ENCODE measurements at regions not wholly inside any gene's neighbourhood (a gene's known extent, or its start where the extent isn't known, plus 50 kb on each side); places are given as distances from the start of the nearest gene placed in this dataset.
"Not testable (repeated sequence)": the region's sequence is repeated elsewhere in the genome, so short reads cannot be mapped to it uniquely, and the experiment has no call there.

DNA sequence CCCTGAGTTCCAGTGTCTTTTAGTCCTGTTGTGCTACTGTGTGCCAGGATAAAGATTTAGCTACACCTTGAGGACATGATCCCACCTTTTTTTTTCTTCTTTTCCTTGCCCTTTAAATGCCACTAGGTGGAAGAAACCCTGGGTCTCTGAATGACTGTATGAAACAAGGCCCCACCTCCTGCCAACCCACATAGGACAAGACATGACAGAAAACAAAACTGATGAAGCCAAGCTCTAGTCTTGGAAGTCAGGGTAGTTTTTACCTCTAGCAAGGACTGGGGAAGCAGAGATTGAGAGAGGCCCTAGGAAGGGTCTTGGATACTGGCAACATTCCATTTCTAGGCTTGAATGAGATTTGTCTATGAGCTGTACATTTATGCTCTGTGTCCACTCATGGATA is 410.7 kb downstream of the MIAT start:
- no peak for DNase-seq

DNA sequence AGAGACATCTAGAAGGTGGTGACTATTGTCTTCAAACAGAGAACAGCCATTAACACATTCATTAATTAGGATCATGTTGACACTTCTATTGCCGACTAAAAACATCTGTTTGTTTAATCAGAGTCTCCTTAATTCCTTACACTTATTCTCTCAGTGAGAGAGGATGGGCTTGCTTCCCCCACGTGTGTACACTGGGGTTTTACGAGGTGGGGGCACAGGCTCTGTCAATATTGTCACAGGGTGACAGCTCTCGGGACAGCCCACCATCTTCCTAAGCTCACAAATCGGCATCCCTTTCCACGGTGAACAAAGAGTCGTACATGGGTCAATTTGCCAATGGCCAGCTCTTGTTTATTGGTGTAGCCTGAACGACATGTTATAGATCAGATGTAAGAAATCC is 413.2 kb downstream of the MIAT start:
- no peak for DNase-seq

DNA sequence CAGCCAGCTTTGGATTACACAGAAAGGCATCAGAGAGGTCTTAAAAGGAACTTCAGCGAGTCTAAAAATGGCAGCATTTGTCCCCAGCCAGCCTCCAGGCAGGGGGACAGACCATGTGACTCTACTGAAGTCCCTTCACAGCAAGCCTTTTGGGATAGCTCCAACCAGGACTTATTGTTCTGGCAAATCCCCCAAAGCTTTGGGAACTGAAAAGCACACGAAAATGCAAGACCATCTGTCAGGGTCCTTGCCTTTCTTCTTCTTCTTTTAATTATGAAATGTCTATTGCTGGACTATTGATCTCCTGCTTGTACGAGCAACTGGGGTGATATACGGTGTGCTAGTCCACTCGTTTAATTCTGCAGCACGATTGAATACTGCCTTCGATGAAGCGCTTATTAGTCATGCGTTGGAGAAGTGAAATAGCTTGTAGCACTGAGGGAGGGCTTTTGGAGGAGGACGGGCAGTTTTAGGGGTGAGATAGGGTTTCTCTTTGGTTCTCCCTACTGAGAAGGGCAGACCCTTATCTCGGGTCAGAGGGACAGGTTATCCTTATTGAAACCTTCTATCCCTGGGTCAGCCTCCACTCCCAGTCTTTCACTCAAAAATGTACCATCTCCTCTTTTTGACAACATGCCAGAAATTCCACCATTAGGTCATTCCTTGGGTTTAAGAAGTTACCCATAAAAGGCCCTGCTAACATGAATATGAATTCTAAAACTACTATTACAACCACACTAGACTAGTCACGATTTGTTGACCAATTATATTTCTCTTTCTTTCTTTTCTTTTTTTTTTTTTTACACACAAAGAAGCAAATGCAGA is 416.4 kb downstream of the MIAT start:
- peak; percentile 80 for DNase-seq

DNA sequence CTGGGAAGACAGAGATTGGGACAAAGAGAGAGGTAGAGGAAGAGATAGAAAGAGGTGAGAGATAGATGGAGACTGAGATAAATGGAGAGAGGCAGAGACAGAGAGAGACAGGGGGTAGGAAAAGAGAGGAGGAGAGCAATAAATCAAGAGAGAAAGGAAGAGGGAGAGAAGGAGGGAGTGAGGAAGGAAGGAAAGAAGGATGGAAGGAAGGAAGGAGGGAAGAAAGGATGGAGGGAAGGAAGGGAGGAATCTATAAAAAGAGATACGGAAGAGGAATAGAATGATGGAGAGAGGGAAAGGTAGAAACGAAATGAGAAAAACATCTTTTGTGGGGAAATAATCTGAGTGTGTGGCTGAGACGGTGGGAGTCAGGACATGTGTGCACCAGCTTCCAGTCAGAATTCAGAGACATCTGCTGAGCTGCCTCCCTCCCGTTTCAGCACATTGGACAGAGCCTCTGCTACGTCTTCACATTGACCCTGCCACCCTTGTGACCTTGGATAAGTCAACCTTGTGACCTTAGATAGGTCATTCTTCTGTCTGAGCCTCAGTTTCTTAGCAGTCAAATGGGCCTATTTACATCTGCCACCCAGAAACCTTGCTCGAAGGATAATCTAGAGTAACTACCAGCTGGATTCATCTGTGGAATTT is 417.8 kb downstream of the MIAT start:
- DNase-seq = peak; percentile 40

DNA sequence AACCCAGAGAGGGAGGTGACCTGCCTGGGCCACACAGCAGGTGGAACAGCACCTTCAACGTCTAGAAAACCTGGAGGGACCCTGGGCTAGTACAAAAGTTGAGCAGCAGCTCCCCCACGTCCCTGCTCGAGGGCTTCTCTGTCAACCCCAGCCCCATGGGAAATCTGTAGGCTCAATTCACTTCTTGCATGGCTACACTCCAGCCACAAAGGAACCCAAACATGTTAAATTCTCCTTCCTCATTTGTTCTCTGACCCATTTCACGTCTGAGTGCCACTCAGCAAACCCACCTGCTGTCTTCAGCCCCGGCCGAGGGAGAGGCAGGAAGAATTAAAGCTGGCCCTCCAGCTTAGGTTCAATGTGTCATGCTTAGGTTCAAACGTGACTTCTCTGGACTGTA is 418.5 kb downstream of the MIAT start:
- no peak for DNase-seq

DNA sequence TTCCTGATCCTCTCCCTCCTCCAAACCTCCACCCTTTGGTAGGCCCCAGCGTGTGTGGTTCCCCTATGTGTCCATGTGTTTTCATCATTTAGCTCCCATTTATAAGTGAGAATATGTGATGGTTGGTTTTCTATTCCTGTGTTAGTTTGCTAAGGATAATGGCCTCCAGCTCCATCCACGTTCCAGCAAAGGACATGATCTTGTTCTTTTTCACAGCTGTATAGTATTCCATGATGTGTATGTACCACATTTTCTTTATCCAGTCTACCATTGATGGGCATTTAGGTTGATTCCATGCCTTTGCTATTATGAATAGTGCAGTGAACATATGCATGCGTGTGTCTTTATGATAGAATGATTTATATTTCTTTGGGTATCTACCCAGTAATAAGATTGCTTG is 420.7 kb downstream of the MIAT start:
- DNase-seq = not testable (repeated sequence)

DNA sequence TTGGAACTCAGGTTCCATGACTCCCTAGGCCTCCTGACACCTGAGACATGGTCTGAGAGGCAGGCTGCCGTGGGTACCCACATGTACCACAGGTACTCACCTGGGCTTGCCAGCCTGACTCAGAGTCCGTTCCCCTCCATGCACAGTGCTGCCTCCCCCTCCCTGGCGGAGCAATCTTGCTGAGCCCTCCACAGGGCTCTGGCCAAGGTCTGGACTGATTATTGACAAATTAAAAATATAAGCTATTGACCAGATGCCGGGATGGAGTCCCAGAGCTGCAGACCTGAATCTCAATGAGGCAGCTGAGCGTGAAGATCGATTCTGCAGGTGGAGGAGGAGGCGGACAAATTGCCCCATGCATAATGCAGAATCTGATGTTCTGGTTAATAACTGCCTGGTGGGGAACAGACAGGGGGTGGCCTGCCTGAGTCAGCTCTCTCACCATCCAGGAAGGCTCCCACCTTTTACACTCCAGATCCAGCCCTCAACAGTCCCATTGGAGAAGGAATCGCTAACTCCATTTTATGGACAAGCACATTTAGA is 422.7 kb downstream of the MIAT start:
- no peak for DNase-seq

DNA sequence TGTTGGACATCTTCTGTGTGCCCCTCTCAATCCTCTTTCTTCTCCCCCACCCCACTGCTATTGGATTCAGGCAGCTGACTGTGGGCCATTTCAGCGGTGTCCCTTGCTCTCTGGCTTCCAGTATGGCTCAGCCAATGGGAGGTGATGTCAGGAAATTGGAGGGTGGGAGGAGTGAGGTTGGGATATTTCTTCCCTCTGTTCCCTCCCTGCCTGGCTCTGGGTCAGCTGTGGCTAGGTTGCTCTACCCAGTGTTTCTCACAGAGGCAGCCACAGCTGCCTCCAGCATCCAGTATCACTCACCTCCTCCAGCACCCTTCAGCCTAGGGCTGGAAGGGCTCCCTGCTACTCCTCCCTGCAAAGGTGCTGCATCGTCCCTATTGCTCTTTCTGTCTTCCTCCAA is 423.5 kb downstream of the MIAT start:
- no peak for DNase-seq

DNA sequence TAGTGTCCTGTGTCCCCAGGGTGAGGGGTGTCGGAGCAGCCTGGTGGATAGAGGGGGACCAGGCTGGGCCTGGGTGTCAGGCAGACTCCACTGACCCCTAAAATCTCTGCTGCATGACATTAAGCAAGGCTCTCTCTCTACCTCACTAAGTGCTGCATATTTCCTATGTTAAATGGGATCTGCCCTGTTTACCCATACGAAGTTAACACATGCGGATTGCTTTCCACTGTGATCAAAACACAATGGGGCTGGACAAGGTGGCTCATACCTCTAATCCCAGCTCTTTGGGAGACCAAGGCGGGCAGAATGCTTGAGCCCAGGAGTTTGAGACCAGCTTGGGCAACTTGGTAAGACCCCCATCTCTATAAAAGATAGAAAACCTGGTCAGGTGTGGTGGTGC is 426.2 kb downstream of the MIAT start:
- no peak for DNase-seq

DNA sequence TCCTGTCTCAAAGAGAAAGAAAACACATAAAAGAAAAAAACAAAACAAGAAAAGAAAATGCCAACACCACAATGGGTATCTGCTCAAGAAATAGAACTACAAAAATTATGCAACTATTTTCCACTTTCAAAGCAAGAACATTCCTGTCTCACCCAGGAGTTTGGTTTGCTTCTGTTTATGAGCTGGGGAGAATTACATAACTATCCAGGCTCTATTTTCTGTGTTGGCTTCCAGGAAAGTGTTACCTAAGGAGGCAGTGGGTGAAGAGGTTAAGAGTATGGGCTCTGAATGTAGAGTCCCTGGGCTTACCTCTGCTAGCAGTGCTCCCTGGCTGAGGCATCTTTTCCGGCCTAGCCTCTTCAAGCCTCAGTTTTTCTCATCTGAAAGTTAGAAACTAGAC is 426.7 kb downstream of the MIAT start:
- DNase-seq = no peak

DNA sequence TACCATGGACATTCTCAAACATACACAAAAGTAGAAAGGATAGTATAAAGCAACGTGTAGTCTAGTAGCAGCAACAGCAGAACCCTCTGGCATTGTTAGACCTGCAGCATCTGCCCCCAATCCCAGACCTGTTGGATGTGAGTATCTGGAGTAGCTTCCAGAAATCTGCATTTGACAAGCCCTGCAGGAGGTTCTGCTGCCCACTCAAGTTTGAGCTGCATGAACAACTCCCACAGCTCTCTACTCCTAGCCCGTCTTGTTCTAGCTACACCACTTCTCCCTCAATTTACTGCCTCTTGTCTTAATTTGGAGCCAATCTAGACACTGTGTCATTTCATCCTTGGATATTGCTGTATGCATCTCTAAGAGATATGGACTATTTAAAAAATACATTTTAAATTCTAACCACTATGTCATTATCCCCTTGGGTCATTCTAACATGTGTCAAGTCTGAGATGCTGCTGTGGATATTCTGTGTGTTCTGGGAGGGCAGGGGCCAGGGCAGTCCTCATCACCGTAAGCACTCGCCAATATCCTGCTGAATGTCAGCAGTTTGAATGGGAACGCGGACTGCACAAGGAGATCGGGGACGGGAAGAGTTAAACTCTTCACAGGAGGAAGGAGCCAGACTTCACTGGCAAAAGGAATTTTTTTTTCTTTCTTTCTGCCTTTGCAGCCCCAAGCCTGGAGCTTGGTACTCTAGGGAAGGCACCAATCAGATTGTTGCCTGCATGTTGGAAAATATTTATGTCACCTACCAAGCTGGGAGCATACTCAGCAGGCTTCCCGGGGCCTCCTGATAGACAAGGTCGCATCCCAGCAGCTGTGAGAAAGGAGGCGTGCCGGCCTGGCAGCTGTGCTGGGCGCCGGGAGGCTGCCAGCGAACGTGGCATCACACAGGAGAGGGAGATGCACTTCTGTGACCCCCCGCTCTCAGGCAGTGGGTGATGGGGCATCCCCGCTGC is 429.0 kb downstream of the MIAT start:
- DNase-seq = peak; percentile 42

DNA sequence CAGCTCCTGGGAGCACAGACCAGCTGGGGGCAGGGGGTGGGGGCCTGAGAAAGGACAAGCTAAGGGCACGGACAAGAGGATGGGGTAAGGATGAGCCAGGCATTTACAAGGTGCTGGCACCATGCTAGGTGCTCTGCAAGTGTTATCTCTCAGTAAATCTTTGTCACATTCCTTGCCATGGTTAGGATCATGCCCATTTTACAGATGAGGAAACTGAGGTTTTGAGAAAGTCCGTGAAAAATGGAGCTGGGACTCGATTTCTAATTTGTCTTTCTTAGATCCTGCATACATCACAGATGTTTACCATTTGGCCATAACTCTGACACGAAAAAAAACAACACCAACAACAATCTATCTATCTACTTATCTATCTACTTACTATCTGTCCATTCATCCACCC is 429.7 kb downstream of the MIAT start:
- DNase-seq = no peak

DNA sequence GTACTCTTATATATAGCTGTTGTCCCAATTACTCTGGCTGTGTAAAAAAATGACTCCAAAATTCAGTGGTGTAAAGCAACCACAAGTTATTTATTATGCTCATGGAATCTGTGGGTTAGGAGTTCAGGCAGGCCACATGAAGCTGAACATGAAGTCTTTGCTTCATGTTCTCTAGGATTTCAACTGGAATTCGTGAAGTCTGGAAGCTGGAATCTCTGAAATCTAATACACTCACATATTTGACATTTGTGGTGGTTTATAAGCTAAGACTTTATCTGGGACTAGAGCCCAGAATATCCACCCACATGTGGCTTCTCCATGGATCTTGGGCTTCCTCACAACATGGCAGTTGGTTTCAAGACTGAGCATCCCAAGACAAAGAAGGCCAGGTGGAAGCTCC is 430.6 kb downstream of the MIAT start:
- DNase-seq = peak; percentile 93

DNA sequence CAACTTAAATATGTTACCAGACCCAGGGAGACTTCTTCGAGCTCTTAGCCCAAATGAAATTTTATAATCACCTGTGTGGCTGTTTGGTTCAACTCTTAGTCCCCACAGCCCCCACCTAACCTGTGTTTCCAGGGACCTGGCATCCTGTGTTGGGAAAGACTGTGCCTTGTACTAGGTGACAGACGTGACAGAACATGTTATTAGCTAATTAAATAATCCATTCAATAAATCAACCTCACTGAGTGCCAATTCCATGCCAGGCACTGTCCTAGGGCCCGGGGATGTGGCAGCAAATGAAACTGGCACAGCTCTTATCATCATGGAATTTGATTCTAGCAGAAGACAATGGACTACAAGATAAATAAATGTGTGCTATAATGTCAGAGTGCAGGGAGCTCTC is 431.9 kb downstream of the MIAT start:
- no peak for DNase-seq

DNA sequence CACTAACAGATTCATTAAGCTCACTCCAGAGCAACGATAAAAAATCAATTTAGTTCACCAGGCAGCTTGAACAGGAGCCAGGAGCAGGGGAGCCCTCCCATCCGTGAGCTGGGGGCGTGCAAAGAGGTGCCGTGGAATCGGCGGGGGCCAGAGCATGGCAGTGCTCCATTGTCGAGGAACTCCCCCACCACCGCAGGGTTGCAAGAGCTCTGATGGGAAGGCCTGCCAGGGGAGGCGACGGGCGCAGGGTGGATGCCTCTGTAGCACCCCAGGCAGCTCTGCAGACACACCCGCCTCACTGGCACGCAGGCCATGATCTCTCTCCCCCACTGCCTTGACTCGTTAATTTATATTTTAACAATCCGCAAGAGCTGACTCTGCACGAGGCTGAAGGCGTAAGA is 433.2 kb downstream of the MIAT start:
- no peak for DNase-seq

DNA sequence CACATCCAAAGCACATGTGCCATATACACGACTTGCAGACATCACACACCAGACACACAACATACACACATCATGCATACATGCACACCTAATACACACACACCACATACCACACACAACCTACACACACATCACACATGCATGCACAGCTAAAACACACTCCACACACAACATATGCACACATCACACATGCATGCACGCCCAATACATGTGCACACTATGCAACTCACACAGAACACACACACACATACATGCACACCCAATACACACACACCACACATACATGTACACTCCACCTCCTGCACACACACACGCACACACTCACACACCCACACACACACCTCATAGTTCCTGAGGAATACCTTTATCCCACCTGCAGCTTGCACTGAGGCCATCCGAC is 436.0 kb downstream of the MIAT start:
- no peak for DNase-seq

DNA sequence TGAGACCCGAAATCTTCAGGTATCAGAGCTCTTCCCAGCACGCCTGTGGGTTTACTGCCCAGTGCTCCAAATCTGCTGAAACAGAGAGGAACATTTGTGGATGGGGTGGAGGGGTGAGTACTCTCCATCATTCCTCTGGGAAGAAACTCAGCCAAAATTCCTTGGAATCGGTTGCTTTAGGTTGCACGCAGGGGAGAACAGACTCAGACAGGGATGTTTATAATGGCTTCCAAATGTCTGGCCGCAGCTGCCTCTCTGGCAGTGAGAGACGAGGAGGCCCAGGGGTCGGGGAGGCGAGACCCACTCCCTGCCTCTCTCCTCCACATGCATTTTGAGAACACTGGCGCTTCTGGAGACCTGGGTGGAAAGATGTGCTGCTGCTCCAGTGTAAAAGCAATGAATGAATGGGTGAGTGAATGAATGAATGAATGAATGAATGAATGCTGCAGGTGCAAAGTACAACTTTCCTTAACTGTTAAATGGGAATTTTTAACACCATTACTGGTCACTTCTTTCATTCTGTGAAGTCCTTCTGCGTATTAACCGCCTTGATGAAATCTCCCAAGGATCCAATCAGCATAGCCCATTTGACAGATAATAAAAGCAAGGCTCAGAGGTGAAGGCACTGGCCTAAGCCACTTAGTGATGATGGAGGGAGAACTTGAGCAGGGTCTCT is 437.4 kb downstream of the MIAT start:
- DNase-seq = peak; percentile 92

DNA sequence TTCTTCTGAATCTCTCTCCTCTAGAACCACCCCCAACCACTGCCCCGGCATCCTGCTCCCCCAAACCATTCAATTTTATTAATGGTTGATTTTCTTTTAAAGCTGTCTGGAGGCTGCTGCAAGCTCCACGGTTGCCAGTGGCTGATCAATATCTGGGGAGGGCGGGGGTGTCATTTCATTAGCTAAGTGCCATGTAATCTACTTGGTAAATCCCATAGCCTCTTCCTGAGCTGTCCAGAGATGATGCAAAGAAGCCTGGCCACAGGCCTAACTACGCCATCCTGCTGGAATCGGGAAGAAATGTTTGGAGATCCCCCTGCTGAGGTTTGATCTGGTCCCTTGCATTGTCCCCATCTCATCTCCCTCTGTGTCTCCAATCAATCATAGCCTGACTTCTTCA is 440.1 kb downstream of the MIAT start:
- peak; percentile 41 for DNase-seq

DNA sequence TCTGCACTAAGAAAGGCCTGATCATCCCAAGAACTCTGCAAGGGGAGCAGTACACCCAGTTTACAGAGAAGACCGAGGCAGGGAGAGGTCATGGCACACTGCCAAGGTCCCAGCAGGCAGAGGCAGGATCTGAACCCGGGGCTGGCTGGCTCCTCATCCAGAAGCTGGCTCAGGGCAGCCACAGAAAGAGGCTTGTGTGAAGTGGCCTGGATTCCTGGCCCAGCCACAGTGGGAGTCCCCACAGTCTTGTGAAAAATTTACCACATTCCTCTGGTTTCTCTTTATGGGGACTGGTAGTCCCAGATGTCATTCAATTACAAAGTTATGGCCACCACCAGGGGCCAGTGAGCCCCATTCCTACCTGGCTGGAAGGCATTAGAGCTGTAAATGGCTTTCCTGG is 440.5 kb downstream of the MIAT start:
- DNase-seq = peak; percentile 88

DNA sequence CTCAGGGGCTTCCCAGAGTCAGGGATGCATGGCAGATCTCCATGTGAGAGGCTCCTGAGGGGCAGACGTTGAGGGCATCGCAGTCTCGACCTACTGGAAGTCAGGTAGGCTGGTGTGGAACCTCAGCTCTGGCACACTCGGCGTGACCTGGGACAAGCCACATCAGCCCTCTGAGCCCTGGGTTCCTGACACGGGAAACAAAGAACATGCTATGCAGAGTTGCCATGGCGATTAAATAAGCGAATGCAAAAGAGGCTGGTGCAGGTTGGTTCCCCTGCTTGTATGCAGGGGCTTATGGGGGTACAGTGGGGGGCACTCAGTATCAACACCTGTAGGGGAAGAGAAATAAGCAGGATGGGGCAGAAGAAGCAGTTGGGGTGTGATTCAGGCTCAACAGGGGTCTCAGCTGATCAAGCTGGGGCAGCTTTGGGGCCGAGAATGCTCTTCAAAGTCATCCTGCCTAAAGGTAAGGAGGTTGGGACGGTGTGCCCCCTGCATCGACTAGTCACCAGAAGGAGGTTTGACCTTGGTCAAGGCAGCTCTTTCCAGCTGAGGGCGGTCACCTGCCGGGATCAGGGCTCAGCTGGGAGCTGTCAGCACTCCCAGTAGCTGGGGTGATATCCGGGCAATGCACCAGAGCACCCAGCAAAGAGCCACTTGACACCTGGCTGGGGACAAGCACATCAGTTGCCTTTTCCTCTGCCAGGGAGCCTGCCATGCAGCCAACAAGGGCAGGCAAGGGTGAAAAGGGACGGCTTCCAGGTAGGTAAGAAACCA is 442.7 kb downstream of the MIAT start:
- no peak for DNase-seq

DNA sequence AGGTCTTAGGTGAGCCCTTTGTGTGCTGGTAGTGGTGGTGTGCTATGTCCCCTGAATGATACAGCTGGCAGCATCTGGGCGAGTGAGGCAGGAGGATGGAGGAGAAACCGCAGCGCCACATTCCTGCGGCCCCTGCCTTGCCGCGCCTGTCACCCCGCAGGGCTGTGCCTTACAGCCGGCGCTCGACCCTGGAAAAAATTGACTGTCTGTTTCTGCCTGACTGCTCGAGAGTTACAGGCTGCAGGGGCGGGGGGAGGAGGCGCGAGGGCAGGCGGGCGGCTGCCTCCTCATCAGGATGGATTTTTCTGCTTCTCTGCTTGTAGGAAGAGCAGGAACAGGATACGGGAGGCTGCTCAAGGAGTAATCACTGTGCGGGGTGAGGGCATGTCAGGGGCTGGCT is 443.4 kb downstream of the MIAT start:
- DNase-seq = peak; percentile 91

DNA sequence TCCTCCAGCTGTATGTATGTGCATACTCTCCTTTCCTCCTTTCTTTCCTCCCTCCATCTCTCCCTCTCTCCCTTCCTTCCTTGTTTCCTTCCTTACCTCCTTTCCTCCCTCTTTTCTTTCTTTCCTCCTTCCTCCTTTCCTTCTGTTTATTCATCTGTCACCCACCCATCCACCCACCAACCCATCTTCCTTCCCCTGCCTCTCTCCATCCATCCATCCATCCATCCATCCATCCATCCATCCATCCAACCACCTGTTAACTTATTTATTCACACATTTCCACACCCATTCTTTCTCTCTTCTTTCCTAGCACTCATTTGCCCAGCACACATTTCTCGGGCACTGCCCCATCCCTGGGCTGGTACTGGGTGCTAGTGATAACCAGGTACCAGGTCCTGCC is 443.9 kb downstream of the MIAT start:
- DNase-seq = no peak
